CD14-positive monocyte (primary cell): ENCODE measurements at regions not wholly inside any gene's neighbourhood (a gene's known extent, or its start where the extent isn't known, plus 50 kb on each side); places are given as distances from the start of the nearest gene placed in this dataset.

ENCODE experiments used
- DNase-seq, 3 donors: peaks; one replicate each; pipeline ENCODE4 v3.0.0-alpha.2; 2011 to 2022
- H2AFZ ChIP-seq: 2 replicates; pipeline ENCODE4 v1.6.0; 2012; ENCODE audit warnings: mild to moderate bottlenecking, low read depth, low read length, inconsistent platforms; ENCODE audit not compliant: insufficient read depth, poor library complexity, severe bottlenecking
- H3K27ac ChIP-seq, 2 donors: 1 replicate in 1 of 2; 2 replicates in 1 of 2; pipeline ENCODE4 v1.5.1; 2012 to 2013; ENCODE audit warnings: low read length in 2 of 2, control low read depth in 1 of 2, inconsistent platforms in 1 of 2, low read depth in 1 of 2, mild to moderate bottlenecking in 1 of 2
- H3K27me3 ChIP-seq, 2 donors: one replicate each; pipeline versions ENCODE4 v1.6.0 to v1.6.1; 2011 to 2013; ENCODE audit warnings: low read length in 2 of 2; ENCODE audit not compliant: control insufficient read depth in 2 of 2, insufficient read depth in 2 of 2
- H3K36me3 ChIP-seq, 2 donors: replicated peaks in 1 of 2; 1 replicate in 1 of 2; 2 replicates in 1 of 2; pipeline versions ENCODE4 v1.5.1 to v1.6.1; 2012 to 2013; ENCODE audit warnings: low read length in 2 of 2, control low read depth in 1 of 2, inconsistent platforms in 1 of 2, mild to moderate bottlenecking in 1 of 2; ENCODE audit not compliant: insufficient read depth in 2 of 2, control insufficient read depth in 1 of 2
- H3K4me1 ChIP-seq, 2 donors: 1 replicate in 1 of 2; 2 replicates in 1 of 2; pipeline versions ENCODE4 v1.5.1 to v1.6.1; 2012 to 2013; ENCODE audit warnings: low read length in 2 of 2, control low read depth in 1 of 2, inconsistent platforms in 1 of 2, mild to moderate bottlenecking in 1 of 2, moderate library complexity in 1 of 2; ENCODE audit not compliant: insufficient read depth in 2 of 2, control insufficient read depth in 1 of 2
- H3K4me2 ChIP-seq: replicated peaks from 2 replicates; pipeline ENCODE3; 2012; ENCODE audit warnings: low read length, moderate library complexity, mild to moderate bottlenecking; ENCODE audit not compliant: poor library complexity, severe bottlenecking; ENCODE audit errors: extremely low read depth
- H3K4me3 ChIP-seq, 3 experiments: fragments of 200-600 bp in 1 of 3; sonication (generic) in 1 of 3; replicated peaks in 1 of 3; 1 replicate in 2 of 3; 2 replicates in 1 of 3; pipeline ENCODE4 v1.5.1; 2011 to 2013; ENCODE audit warnings: low read length in 3 of 3, mild to moderate bottlenecking in 3 of 3, control low read depth in 2 of 3, low read depth in 2 of 3, inconsistent platforms in 1 of 3, moderate library complexity in 1 of 3
- H3K79me2 ChIP-seq: 2 replicates; pipeline ENCODE4 v1.6.0; 2012; ENCODE audit warnings: mild to moderate bottlenecking, control low read depth, inconsistent platforms, low read length, moderate library complexity; ENCODE audit not compliant: insufficient read depth
- H3K9ac ChIP-seq: 2 replicates; pipeline ENCODE4 v1.6.0; 2017; ENCODE audit warnings: low read length, mild to moderate bottlenecking; ENCODE audit not compliant: insufficient read depth, poor library complexity, severe bottlenecking
- H3K9me3 ChIP-seq, 2 donors: replicated peaks in 1 of 2; 1 replicate in 1 of 2; 2 replicates in 1 of 2; pipeline versions ENCODE4 v1.5.1 to v1.6.1; 2012 to 2013; ENCODE audit warnings: low read length in 2 of 2, control low read depth in 1 of 2; ENCODE audit not compliant: control insufficient read depth in 1 of 2, insufficient read depth in 1 of 2
- H4K20me1 ChIP-seq: 2 replicates; pipeline ENCODE4 v1.6.0; 2012; ENCODE audit warnings: mild to moderate bottlenecking, low read length, control low read depth, moderate library complexity; ENCODE audit not compliant: insufficient read depth
- H3K27ac Mint-ChIP-seq, 7 donors: one replicate each; pipeline ENCODE4 v1.8.0; 2020; ENCODE audit warnings: mild to moderate bottlenecking in 7 of 7, mixed read lengths in 7 of 7, moderate library complexity in 6 of 7, inconsistent platforms in 2 of 7
- H3K27me3 Mint-ChIP-seq, 3 donors: one replicate each; pipeline ENCODE4 v1.8.0; 2021 to 2022; ENCODE audit warnings: low read depth in 3 of 3, mild to moderate bottlenecking in 3 of 3, mixed read lengths in 3 of 3, moderate library complexity in 3 of 3, inconsistent platforms in 1 of 3
- H3K36me3 Mint-ChIP-seq, 2 donors: one replicate each; pipeline ENCODE4 v1.8.0; 2020; ENCODE audit warnings: mixed read lengths in 2 of 2, inconsistent platforms in 1 of 2, mild to moderate bottlenecking in 1 of 2
- H3K4me1 Mint-ChIP-seq: one replicate; pipeline ENCODE4 v1.8.0; 2020; ENCODE audit warnings: mild to moderate bottlenecking, mixed read lengths
- H3K4me3 Mint-ChIP-seq, 2 donors: one replicate each; pipeline ENCODE4 v1.8.0; 2020; ENCODE audit warnings: mild to moderate bottlenecking in 2 of 2, mixed read lengths in 2 of 2, moderate library complexity in 1 of 2
- H3K9me3 Mint-ChIP-seq, 7 donors: one replicate each; pipeline ENCODE4 v1.8.0; 2020 to 2022; ENCODE audit warnings: mixed read lengths in 7 of 7, mild to moderate bottlenecking in 6 of 7, moderate library complexity in 6 of 7, inconsistent platforms in 2 of 7
- CTCF ChIP-seq: fragments of 200-600 bp; IDR thresholded peaks from one replicate; pipeline ENCODE4 v1.8.0; 2022; ENCODE audit warnings: antibody characterized with exemption, mild to moderate bottlenecking
- WGBS: methylation state at CpG from one replicate; pipeline ENCODE4 v1.1.5; 2013; ENCODE audit warnings: missing lambda C conversion rate; ENCODE audit not compliant: insufficient coverage; 5-methylcytosine and 5-hydroxymethylcytosine counted together
- intact Hi-C, 2 donors: fragments of 100-400 bp; cut with micrococcal nuclease; formaldehyde crosslinking; loops; one replicate each; pipeline versions ENCODE4 v1.15.0 to v1.15.1; 2023

GRCh38 chr10:71033396-71033980, 145.1 kb upstream of the PCBD1 start:
- Histone ChIP-seq H3K27ac (no peak overlapping the region), H2AFZ (no peak overlapping the region), H3K4me2 (no peak overlapping the region), H3K79me2 (no peaks in the 10 kb centered on the region), H3K9ac (no peak overlapping the region), H4K20me1 (no peaks in the 10 kb centered on the region), H3K36me3 (no peaks in the 10 kb centered on the region), H3K4me1 (no peaks in the 10 kb centered on the region), H3K27me3 (no peaks in the 10 kb centered on the region), H3K4me3 (no peak overlapping the region), H3K9me3 (no peaks in the 10 kb centered on the region)
- Mint-ChIP-seq H3K27me3 (peaks cover 0 to 3% (median 2%) of the 10 kb centered on the region in 3 donors), H3K4me3 (no peak overlapping the region), H3K36me3 (no peaks in the 10 kb centered on the region), H3K27ac (no peak overlapping the region), H3K4me1 (no peaks in the 10 kb centered on the region), H3K9me3 (no peaks in the 10 kb centered on the region)
- DNase-seq = no peak
- WGBS = 92% methylated on average over 15 of the region's 16 CpGs
- no peak for TF ChIP-seq CTCF
- intact Hi-C loops = no loop called here

- H3K9ac ChIP-seq = no peak overlapping the region
- WGBS = 95% methylated on average over 4 of the region's 6 CpGs
- H3K4me3 ChIP-seq = no peak overlapping the region
- H3K9me3 ChIP-seq = no peaks in the 10 kb centered on the region
- no peak for DNase-seq
- no peaks in the 10 kb centered on the region for H3K36me3 Mint-ChIP-seq
- no peaks in the 10 kb centered on the region for H4K20me1 ChIP-seq
- H3K79me2 ChIP-seq = no peaks in the 10 kb centered on the region
- H3K9me3 Mint-ChIP-seq = no peaks in the 10 kb centered on the region
- no peaks in the 10 kb centered on the region for H3K4me1 ChIP-seq
- no peaks in the 10 kb centered on the region for H3K4me1 Mint-ChIP-seq
- H3K27ac Mint-ChIP-seq = no peak overlapping the region
- no peak overlapping the region for H3K4me3 Mint-ChIP-seq
- no peaks in the 10 kb centered on the region for H3K27me3 ChIP-seq
- peaks cover 0 to 3% (median 2%) of the 10 kb centered on the region in 3 donors for H3K27me3 Mint-ChIP-seq
- H3K4me2 ChIP-seq = no peak overlapping the region
- intact Hi-C loops = no loop called here
- no peaks in the 10 kb centered on the region for H3K36me3 ChIP-seq
- no peak overlapping the region for H2AFZ ChIP-seq
- H3K27ac ChIP-seq = no peak overlapping the region
- no peak for TF ChIP-seq CTCF
These were observed 147.3 kb upstream of the PCBD1 start for GRCh38 chr10:71035511-71036296.
